Activated naive CD4-positive, alpha-beta T cell treated with anti-CD3 and anti-CD28 coated beads for 36 hours (primary cell): ENCODE measurements at regions not wholly inside any gene's neighbourhood (a gene's known extent, or its start where the extent isn't known, plus 50 kb on each side); places are given as distances from the start of the nearest gene placed in this dataset.
"Not testable (repeated sequence)": the region's sequence is repeated elsewhere in the genome, so short reads cannot be mapped to it uniquely, and the experiment has no call there.

ENCODE experiments used
- CTCF ChIA-PET: fragments of 350-600 bp; sonication (Branson Sonifier 250); formaldehyde crosslinking; loops from one replicate; lab custom pipeline; 2021; ENCODE audit warnings: antibody characterized with exemption; lab: Charles Lee
- DNase-seq: peaks from one replicate; pipeline ENCODE4 v3.0.0-alpha.2; 2020
- H3K27ac Mint-ChIP-seq: one replicate; pipeline ENCODE4 v1.8.0; 2021; ENCODE audit warnings: mild to moderate bottlenecking, mixed read lengths
- H3K27me3 Mint-ChIP-seq: one replicate; pipeline ENCODE4 v1.8.0; 2021; ENCODE audit warnings: low read depth, mixed read lengths
- H3K36me3 Mint-ChIP-seq: one replicate; pipeline ENCODE4 v1.8.0; 2021; ENCODE audit warnings: low read depth, mixed read lengths
- H3K4me1 Mint-ChIP-seq: one replicate; pipeline ENCODE4 v1.8.0; 2021; ENCODE audit warnings: low read depth, mixed read lengths
- H3K4me3 Mint-ChIP-seq: one replicate; pipeline ENCODE4 v1.8.0; 2021; ENCODE audit warnings: mild to moderate bottlenecking, moderate library complexity, mixed read lengths
- H3K9me3 Mint-ChIP-seq: one replicate; pipeline ENCODE4 v1.8.0; 2021; ENCODE audit warnings: mixed read lengths
- intact Hi-C: fragments of 100-400 bp; cut with micrococcal nuclease; formaldehyde crosslinking; loops from one replicate; pipeline ENCODE4 v1.15.1; 2023

DNA sequence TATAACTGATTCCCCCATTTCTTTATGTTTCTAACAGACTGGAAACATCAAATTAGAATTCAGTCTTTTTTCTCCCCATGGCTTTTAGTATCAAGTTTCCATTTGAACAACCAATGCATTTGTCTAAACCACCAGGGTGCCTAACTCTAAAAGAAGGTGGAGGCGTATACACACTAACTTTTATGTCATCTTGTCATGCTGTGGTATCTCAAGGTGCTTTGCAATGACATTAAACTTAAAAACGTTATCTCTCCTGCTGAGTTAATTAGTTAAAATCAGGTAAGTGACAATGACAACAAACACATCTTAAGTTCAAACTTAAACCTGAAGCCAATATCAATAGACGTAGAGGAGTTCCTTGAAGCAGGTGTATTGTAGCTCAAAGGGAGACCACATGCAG is 1001.7 kb downstream of the PCDH17 start:
- Mint-ChIP-seq H3K4me3 (no peak overlapping the region), H3K4me1 (no peaks in the 10 kb centered on the region), H3K27me3 (no peaks in the 10 kb centered on the region), H3K36me3 (no peaks in the 10 kb centered on the region), H3K9me3 (no peaks in the 10 kb centered on the region), H3K27ac (no peak overlapping the region)
- no peak for DNase-seq
- CTCF ChIA-PET, result no interaction called here
- intact Hi-C loops, result no loop called here

DNA sequence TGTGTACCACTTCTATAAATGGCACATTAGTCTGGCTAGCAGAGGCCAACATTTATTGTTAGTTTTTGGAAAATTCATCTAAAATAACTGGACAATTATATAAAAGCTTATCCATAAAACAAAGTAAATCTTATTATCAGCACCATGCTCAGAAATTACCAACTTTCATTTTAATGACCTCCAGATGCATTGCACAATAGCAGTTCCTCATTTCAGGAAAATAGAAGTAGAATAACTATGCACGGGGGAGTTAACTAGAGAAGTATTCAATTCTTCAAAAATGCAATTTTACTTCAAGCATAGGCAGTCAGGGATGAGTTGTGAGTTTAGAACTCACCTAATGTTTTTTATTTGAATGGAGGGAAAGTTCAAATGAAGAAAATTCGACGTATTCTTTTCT is 1023.5 kb downstream of the PCDH17 start:
- H3K4me1 Mint-ChIP-seq, result no peaks in the 10 kb centered on the region
- no peak overlapping the region for H3K27ac Mint-ChIP-seq
- intact Hi-C loops, result no loop called here
- H3K27me3 Mint-ChIP-seq, result no peaks in the 10 kb centered on the region
- DNase-seq, result no peak
- CTCF ChIA-PET, result no interaction called here
- peaks cover 5% of the 10 kb centered on the region for H3K9me3 Mint-ChIP-seq
- H3K4me3 Mint-ChIP-seq, result no peak overlapping the region
- H3K36me3 Mint-ChIP-seq, result no peaks in the 10 kb centered on the region

DNA sequence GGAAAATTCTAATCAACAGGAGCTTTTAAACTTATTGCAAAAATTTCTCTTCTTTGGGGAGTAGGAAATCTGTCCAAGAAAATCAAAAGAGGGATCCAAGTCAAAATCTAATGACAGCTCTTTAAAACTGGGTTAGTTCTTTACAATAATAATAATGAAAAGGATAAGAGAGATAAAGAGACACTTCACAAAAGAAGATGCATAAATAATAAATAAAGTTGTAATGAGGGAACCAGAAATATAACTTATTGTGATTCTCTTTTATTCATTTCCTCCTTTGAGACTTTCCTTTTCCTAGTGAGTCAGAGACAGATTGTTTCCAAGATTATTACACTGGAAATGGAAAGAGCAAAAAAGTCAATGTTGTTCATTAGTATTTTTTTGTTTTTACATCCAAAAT is 1029.3 kb downstream of the PCDH17 start:
- H3K27me3 Mint-ChIP-seq, result no peaks in the 10 kb centered on the region
- H3K36me3 Mint-ChIP-seq, result no peaks in the 10 kb centered on the region
- no peak overlapping the region for H3K4me3 Mint-ChIP-seq
- no peaks in the 10 kb centered on the region for H3K4me1 Mint-ChIP-seq
- intact Hi-C loops, result no loop called here
- no peak overlapping the region for H3K27ac Mint-ChIP-seq
- no peak for DNase-seq
- CTCF ChIA-PET, result no interaction called here
- peaks cover 5% of the 10 kb centered on the region for H3K9me3 Mint-ChIP-seq

DNA sequence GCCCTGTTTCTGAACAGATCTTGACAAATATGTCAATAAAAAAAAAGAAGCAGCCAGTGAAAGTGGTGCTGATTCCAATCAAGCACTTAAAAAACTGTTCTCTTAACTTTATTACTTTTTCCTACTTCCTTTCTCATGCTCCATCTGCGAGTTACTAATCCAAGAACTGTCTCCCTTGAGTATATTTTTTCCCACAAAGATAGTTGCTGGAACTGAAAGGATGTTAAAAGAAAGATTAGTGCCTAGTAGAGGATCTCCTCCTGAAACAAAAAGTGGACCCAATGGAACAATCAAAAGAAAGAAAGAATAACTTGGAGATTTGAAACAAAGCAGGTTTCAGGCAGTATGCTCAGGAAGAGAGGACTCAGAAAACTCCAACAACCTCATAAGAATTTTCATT is 1034.8 kb downstream of the PCDH17 start:
- DNase-seq, result no peak
- H3K27ac Mint-ChIP-seq, result no peak overlapping the region
- H3K4me3 Mint-ChIP-seq, result no peak overlapping the region
- CTCF ChIA-PET, result no interaction called here
- H3K36me3 Mint-ChIP-seq, result no peaks in the 10 kb centered on the region
- no peaks in the 10 kb centered on the region for H3K27me3 Mint-ChIP-seq
- intact Hi-C loops, result no loop called here
- H3K9me3 Mint-ChIP-seq, result no peaks in the 10 kb centered on the region
- no peaks in the 10 kb centered on the region for H3K4me1 Mint-ChIP-seq

DNA sequence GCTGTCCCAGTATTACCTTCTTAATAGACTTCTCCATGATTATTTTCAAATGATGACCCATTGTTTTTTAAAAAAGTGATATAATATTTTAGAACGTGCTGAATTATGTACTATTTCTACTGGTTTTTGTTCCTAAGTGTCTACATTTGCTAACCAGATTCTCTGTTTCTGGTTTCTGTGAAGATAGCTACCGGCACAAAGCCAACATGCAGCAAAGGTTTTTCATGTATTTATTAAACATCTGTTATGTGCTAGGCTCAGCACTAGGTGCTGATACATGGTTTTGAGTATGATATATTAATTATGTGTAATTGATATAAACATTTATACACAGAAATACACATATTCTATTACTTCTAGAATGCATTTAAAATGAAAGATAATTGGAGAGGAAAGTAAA is 1035.6 kb downstream of the PCDH17 start:
- no peaks in the 10 kb centered on the region for H3K4me1 Mint-ChIP-seq
- CTCF ChIA-PET, result no interaction called here
- no peaks in the 10 kb centered on the region for H3K27me3 Mint-ChIP-seq
- no peak for DNase-seq
- no peaks in the 10 kb centered on the region for H3K36me3 Mint-ChIP-seq
- no peak overlapping the region for H3K27ac Mint-ChIP-seq
- intact Hi-C loops, result no loop called here
- no peak overlapping the region for H3K4me3 Mint-ChIP-seq
- H3K9me3 Mint-ChIP-seq, result no peaks in the 10 kb centered on the region

DNA sequence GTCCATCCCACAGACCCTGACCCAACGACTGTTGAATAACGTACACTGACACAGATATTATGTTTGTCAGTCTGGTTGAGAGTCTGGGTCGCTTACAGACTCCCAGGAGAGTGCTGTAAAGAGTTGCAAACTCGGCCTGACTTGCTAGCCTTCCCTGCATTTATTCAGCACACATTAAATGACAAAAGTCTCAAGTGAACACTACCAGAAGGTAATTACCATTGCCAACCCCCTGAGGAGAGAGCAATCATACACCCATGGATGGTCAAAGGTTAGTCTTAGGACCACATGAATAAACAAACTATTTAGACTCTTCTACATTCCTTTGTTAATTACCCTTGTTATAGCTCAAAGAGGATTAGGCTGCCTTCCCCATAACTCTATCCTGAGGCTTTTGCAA is 1048.6 kb downstream of the PCDH17 start:
- H3K36me3 Mint-ChIP-seq, result no peaks in the 10 kb centered on the region
- peaks cover 5% of the 10 kb centered on the region for H3K9me3 Mint-ChIP-seq
- no peak for DNase-seq
- intact Hi-C loops, result no loop called here
- H3K27me3 Mint-ChIP-seq, result no peaks in the 10 kb centered on the region
- no peak overlapping the region for H3K27ac Mint-ChIP-seq
- CTCF ChIA-PET, result no interaction called here
- H3K4me1 Mint-ChIP-seq, result no peaks in the 10 kb centered on the region
- no peak overlapping the region for H3K4me3 Mint-ChIP-seq

DNA sequence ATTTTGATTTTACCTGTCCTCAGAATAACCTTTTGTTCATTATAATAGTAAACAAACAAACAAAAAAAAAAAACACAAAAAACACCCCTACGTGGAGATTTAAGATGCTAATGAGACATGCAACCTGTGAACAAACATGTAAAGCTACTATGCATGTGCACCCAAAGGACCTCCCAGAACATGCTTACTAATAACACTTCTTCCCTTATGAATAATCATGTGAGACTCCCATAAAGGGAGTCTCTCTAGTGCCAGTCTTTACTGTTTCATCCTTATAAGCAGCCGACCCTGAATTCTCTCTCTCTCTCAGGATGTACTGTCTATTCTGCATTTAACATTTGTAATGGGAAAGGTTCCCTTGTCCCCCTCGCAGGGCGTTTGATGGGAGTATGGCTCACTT is 1051.1 kb downstream of the PCDH17 start:
- CTCF ChIA-PET, result no interaction called here
- no peaks in the 10 kb centered on the region for H3K36me3 Mint-ChIP-seq
- H3K4me3 Mint-ChIP-seq, result no peak overlapping the region
- peaks cover 5% of the 10 kb centered on the region for H3K9me3 Mint-ChIP-seq
- DNase-seq, result no peak
- H3K27ac Mint-ChIP-seq, result no peak overlapping the region
- no peaks in the 10 kb centered on the region for H3K27me3 Mint-ChIP-seq
- intact Hi-C loops, result no loop called here
- no peaks in the 10 kb centered on the region for H3K4me1 Mint-ChIP-seq

DNA sequence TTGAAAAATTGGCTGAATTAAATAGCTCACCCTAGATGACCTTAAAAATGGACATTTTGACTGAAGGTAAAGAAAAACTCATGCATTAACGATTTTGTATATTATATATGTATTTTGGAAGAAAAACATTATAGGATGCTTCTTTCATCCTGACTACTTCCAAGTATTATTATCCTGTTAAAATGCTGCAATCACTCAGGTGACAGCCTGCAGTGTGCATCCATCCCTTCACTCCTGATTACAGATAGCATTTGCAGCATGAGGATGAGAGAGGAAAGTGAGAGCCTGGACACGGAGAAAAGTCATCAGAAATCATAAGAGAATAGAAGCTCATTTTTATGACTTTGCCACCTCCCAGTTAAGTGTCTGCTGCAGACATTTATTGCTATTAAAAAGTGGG is 1055.6 kb downstream of the PCDH17 start:
- CTCF ChIA-PET, result no interaction called here
- no peaks in the 10 kb centered on the region for H3K27me3 Mint-ChIP-seq
- H3K4me1 Mint-ChIP-seq, result no peaks in the 10 kb centered on the region
- DNase-seq, result no peak
- H3K4me3 Mint-ChIP-seq, result no peak overlapping the region
- peaks cover 5% of the 10 kb centered on the region for H3K9me3 Mint-ChIP-seq
- intact Hi-C loops, result no loop called here
- no peaks in the 10 kb centered on the region for H3K36me3 Mint-ChIP-seq
- no peak overlapping the region for H3K27ac Mint-ChIP-seq

DNA sequence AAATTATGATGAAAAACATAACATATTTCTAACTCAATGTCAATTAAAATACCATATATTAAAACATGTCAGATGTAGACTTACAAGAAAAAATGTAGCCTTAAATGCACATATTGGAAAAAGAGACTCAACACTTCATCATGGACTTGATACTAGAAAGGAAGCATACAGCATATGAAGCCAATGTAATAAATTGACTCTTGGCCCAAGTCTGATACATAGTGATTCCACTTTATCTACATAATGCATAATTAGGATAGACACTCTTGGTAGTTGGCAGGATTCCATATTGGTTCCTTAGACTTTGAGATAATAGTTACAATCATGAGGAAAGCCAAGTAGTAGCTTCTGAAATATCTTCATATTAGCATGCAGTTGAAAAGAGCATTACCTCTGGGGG is 1067.0 kb downstream of the PCDH17 start:
- DNase-seq, result no peak
- CTCF ChIA-PET, result no interaction called here
- H3K27ac Mint-ChIP-seq, result no peak overlapping the region
- peaks cover 6% of the 10 kb centered on the region for H3K9me3 Mint-ChIP-seq
- intact Hi-C loops, result no loop called here
- H3K4me3 Mint-ChIP-seq, result no peak overlapping the region
- no peaks in the 10 kb centered on the region for H3K27me3 Mint-ChIP-seq
- no peaks in the 10 kb centered on the region for H3K36me3 Mint-ChIP-seq
- no peaks in the 10 kb centered on the region for H3K4me1 Mint-ChIP-seq

DNA sequence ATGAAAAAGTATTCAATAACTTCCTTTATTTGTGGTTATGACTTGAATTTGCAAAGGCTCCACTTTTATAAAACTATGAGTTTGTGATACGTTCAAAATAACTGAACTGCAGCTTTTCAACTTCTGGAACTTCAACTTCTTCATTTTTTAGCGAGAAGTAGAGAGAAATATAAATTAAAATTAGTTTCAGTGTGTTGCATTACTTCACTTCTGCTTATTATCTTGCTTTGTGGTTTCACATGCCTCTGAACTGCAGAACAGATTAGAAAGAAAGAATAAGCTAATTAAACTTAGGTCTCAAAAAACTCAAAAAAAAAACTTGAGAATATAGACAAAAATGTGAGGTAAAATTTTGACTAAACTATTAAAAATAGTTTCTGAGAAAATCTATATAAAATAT is 1073.4 kb downstream of the PCDH17 start:
- no peaks in the 10 kb centered on the region for H3K27me3 Mint-ChIP-seq
- no peak for DNase-seq
- CTCF ChIA-PET, result no interaction called here
- H3K9me3 Mint-ChIP-seq, result peaks cover 7% of the 10 kb centered on the region
- no peak overlapping the region for H3K4me3 Mint-ChIP-seq
- no peaks in the 10 kb centered on the region for H3K36me3 Mint-ChIP-seq
- no peak overlapping the region for H3K27ac Mint-ChIP-seq
- intact Hi-C loops, result no loop called here
- H3K4me1 Mint-ChIP-seq, result no peaks in the 10 kb centered on the region

DNA sequence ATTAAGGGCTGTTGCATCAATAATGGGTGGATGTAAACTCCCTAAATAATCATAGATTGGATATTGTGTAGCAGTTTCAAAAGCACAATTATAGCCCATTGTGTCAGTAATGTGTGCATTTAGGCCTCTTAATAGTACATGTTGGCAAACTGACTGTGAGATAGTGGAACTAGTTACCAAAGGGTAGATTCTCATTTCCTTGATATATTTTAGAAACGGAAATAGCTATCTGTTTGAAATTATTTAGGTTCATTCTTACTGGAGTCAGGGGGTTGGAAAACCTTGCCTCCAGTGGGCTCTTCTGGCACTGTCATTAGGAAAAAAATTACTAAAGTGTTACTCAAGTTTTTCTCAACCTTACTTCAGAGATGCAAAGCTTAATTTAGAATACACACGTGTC is 1074.9 kb downstream of the PCDH17 start:
- intact Hi-C loops, result no loop called here
- H3K36me3 Mint-ChIP-seq, result no peaks in the 10 kb centered on the region
- CTCF ChIA-PET, result no interaction called here
- no peak for DNase-seq
- H3K9me3 Mint-ChIP-seq, result peaks cover 8% of the 10 kb centered on the region
- no peaks in the 10 kb centered on the region for H3K4me1 Mint-ChIP-seq
- H3K27me3 Mint-ChIP-seq, result no peaks in the 10 kb centered on the region
- H3K27ac Mint-ChIP-seq, result no peak overlapping the region
- no peak overlapping the region for H3K4me3 Mint-ChIP-seq

DNA sequence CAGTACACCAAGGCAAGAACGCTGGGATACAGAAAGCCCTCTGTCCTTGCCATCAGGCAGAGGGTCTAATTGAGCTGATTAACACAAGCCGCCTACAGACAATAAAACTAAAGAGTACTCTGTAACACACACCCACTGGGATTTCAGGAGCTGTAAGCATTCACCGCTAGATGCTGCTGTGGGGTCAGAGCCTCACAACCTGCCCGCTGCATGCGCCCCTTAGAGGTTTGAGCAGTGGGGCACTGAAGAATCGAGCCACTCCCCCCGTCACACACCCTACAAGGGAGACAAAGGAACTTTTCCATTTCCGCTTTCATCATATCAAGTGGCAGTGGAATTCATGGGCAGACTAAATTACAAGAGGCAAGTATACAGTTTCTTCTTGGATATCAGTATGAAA is 1080.6 kb downstream of the PCDH17 start:
- H3K9me3 Mint-ChIP-seq, result peaks cover 5% of the 10 kb centered on the region
- CTCF ChIA-PET, result no interaction called here
- intact Hi-C loops, result no loop called here
- H3K36me3 Mint-ChIP-seq, result no peaks in the 10 kb centered on the region
- H3K27me3 Mint-ChIP-seq, result no peaks in the 10 kb centered on the region
- no peak for DNase-seq
- H3K27ac Mint-ChIP-seq, result no peak overlapping the region
- no peak overlapping the region for H3K4me3 Mint-ChIP-seq
- H3K4me1 Mint-ChIP-seq, result no peaks in the 10 kb centered on the region

DNA sequence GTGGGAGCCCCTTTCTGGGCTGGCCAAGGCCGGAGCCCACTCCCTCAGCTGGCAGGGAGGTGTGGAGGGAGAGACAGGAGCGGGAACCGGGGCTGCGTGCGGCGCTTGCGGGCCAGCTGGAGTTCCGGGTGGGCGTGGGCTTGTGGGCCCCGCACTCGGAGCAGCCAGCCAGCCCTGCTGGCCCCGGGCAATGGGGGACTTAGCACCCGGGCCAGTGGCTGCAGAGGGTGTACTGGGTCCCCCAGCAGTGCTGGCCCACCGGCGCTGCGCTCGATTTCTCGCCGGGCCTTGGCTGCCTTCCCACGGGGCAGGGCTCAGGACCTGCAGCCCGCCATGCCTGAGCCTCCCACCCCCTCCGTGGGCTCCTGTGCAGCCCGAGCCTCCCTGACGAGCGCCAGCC is 1082.5 kb downstream of the PCDH17 start:
- CTCF ChIA-PET, H3K4me3 Mint-ChIP-seq, intact Hi-C loops: not testable (repeated sequence)

DNA sequence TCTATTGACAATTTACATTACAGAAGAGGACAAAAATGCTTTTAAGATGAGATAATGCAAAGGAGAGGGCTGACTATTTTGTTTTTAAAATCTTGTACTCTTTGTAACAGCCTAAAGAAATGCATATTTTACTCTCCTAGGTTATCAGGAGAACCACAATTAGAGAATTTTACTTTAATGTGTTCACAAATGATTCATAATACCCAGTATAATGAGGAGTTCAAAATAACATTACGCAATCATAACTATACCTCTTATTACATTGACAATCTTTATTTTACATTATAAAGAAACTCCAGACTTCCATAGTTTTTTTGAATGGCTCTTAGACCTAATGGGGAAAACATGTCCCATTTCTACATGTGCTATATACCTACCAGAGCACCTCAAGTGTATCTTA is 1089.7 kb downstream of the PCDH17 start:
- no peak overlapping the region for H3K4me3 Mint-ChIP-seq
- intact Hi-C loops, result no loop called here
- H3K9me3 Mint-ChIP-seq, result peaks cover 2% of the 10 kb centered on the region
- H3K36me3 Mint-ChIP-seq, result no peaks in the 10 kb centered on the region
- no peaks in the 10 kb centered on the region for H3K27me3 Mint-ChIP-seq
- H3K27ac Mint-ChIP-seq, result no peak overlapping the region
- H3K4me1 Mint-ChIP-seq, result no peaks in the 10 kb centered on the region
- CTCF ChIA-PET, result no interaction called here
- DNase-seq, result no peak

More for the DNA sequence above, 1082.5 kb downstream of the PCDH17 start:
- not testable (repeated sequence) for H3K36me3 Mint-ChIP-seq, H3K9me3 Mint-ChIP-seq, H3K4me1 Mint-ChIP-seq, H3K27ac Mint-ChIP-seq, DNase-seq, H3K27me3 Mint-ChIP-seq
